H9 (cell line): ENCODE measurements at regions not wholly inside any gene's neighbourhood (a gene's known extent, or its start where the extent isn't known, plus 50 kb on each side); places are given as distances from the start of the nearest gene placed in this dataset.

Source experiments
- DNase-seq: peaks from one replicate; pipeline ENCODE4 v3.0.0-alpha.2; 2017
- H2AFZ ChIP-seq: one replicate; pipeline ENCODE4 v1.6.1; 2013; ENCODE audit warnings: mild to moderate bottlenecking, low read length, control low read depth, moderate library complexity
- H2AK5ac ChIP-seq: 2 replicates; pipeline ENCODE4 v1.6.1; 2013; ENCODE audit warnings: low read length, control low read depth, mixed read lengths; ENCODE audit not compliant: insufficient read length
- H2BK120ac ChIP-seq: one replicate; pipeline ENCODE4 v1.6.1; 2013; ENCODE audit warnings: low read depth, mild to moderate bottlenecking, low read length, control low read depth, inconsistent platforms; ENCODE audit not compliant: poor library complexity, severe bottlenecking
- H2BK12ac ChIP-seq: 2 replicates; pipeline ENCODE4 v1.6.1; 2013; ENCODE audit warnings: low read length, control low read depth, mixed read lengths, low read depth; ENCODE audit not compliant: insufficient read length
- H2BK15ac ChIP-seq: 2 replicates; pipeline ENCODE4 v1.6.1; 2013; ENCODE audit warnings: low read depth, low read length, control low read depth
- H2BK20ac ChIP-seq: one replicate; pipeline ENCODE4 v1.6.1; 2013; ENCODE audit warnings: low read depth, mild to moderate bottlenecking, low read length, control low read depth, inconsistent platforms; ENCODE audit not compliant: poor library complexity, severe bottlenecking
- H2BK5ac ChIP-seq: 2 replicates; pipeline ENCODE4 v1.6.1; 2013; ENCODE audit warnings: low read length, control low read depth, mixed read lengths; ENCODE audit not compliant: insufficient read length
- H3K14ac ChIP-seq: 2 replicates; pipeline ENCODE4 v1.6.1; 2013; ENCODE audit warnings: low read length, control low read depth; ENCODE audit not compliant: insufficient read depth
- H3K18ac ChIP-seq: 2 replicates; pipeline ENCODE4 v1.6.1; 2013; ENCODE audit warnings: low read depth, mild to moderate bottlenecking, mixed read lengths, low read length, control low read depth; ENCODE audit not compliant: insufficient read length
- H3K23ac ChIP-seq: 2 replicates; pipeline ENCODE4 v1.6.1; 2013; ENCODE audit warnings: low read length, control low read depth, mixed read lengths, low read depth; ENCODE audit not compliant: insufficient read length
- H3K23me2 ChIP-seq: 2 replicates; pipeline ENCODE4 v1.6.1; 2013; ENCODE audit warnings: low read depth, mild to moderate bottlenecking, mixed read lengths, low read length, control low read depth; ENCODE audit not compliant: insufficient read length, poor library complexity, severe bottlenecking
- H3K27ac ChIP-seq: 2 replicates; pipeline ENCODE4 v1.5.1; 2013; ENCODE audit warnings: low read length, control low read depth, mixed read lengths, low read depth; ENCODE audit not compliant: insufficient read length
- H3K27me3 ChIP-seq: 2 replicates; pipeline ENCODE4 v1.6.1; 2013; ENCODE audit warnings: low read length, control low read depth, inconsistent platforms; ENCODE audit not compliant: insufficient read depth
- H3K4ac ChIP-seq: 2 replicates; pipeline ENCODE4 v1.6.1; 2013; ENCODE audit warnings: low read depth, mild to moderate bottlenecking, control low read depth, inconsistent platforms, low read length, moderate library complexity
- H3K4me1 ChIP-seq: 2 replicates; pipeline ENCODE4 v1.6.1; 2013; ENCODE audit warnings: low read length, control low read depth, inconsistent platforms; ENCODE audit not compliant: insufficient read depth
- H3K4me2 ChIP-seq: 2 replicates; pipeline ENCODE4 v1.6.1; 2013; ENCODE audit warnings: low read length, control low read depth, mixed read lengths; ENCODE audit not compliant: insufficient read length, insufficient read depth
- H3K56ac ChIP-seq: 2 replicates; pipeline ENCODE4 v1.6.1; 2013; ENCODE audit warnings: low read depth, mild to moderate bottlenecking, mixed read lengths, low read length, control low read depth; ENCODE audit not compliant: insufficient read length
- H3K79me1 ChIP-seq: 2 replicates; pipeline ENCODE4 v1.6.1; 2013; ENCODE audit warnings: low read depth, mild to moderate bottlenecking, moderate library complexity, low read length, control low read depth, inconsistent platforms; ENCODE audit not compliant: insufficient read depth, poor library complexity, severe bottlenecking
- H3K79me2 ChIP-seq: 2 replicates; pipeline ENCODE4 v1.6.1; 2013; ENCODE audit warnings: low read length, control low read depth, inconsistent platforms; ENCODE audit not compliant: insufficient read depth
- H3K9ac ChIP-seq: 2 replicates; pipeline ENCODE4 v1.6.1; 2013; ENCODE audit warnings: low read length, control low read depth, mixed read lengths; ENCODE audit not compliant: insufficient read length; ENCODE audit errors: extremely low read depth
- H3K9me3 ChIP-seq: one replicate; pipeline ENCODE4 v1.6.1; 2013; ENCODE audit warnings: low read depth, low read length, inconsistent platforms; ENCODE audit not compliant: control insufficient read depth
- H3T11ph ChIP-seq: one replicate; pipeline ENCODE4 v1.6.1; 2013; ENCODE audit warnings: mild to moderate bottlenecking, low read length, control low read depth, inconsistent platforms
- H4K20me1 ChIP-seq: one replicate; pipeline ENCODE4 v1.6.1; 2013; ENCODE audit not compliant: control insufficient read depth, insufficient read length, insufficient read depth
- H4K5ac ChIP-seq: 2 replicates; pipeline ENCODE4 v1.6.1; 2013; ENCODE audit warnings: low read depth, mild to moderate bottlenecking, mixed read lengths, low read length, control low read depth; ENCODE audit not compliant: insufficient read length
- H4K8ac ChIP-seq: replicated peaks from 2 replicates; pipeline ENCODE4 v1.6.1; 2013; ENCODE audit warnings: low read length, control low read depth, mixed read lengths, low read depth; ENCODE audit not compliant: insufficient read length
- H4K91ac ChIP-seq: 2 replicates; pipeline ENCODE4 v1.6.1; 2013; ENCODE audit warnings: low read depth, mild to moderate bottlenecking, moderate library complexity, mixed read lengths, low read length, control low read depth; ENCODE audit not compliant: insufficient read length
- H3K27ac Mint-ChIP-seq, 3 experiments: 2 replicates in 2 of 3; 3 replicates in 1 of 3; pipeline ENCODE4 v1.8.0; 2020 to 2021; ENCODE audit warnings: mixed read lengths in 3 of 3, mild to moderate bottlenecking in 1 of 3, moderate library complexity in 1 of 3
- H3K27me3 Mint-ChIP-seq: 2 replicates; pipeline ENCODE4 v1.8.0; 2021; ENCODE audit warnings: low read depth, mild to moderate bottlenecking, moderate library complexity, mixed read lengths
- H3K36me3 Mint-ChIP-seq, 3 experiments: 2 replicates in 2 of 3; 3 replicates in 1 of 3; pipeline ENCODE4 v1.8.0; 2020 to 2021; ENCODE audit warnings: low read depth in 3 of 3, mixed read lengths in 3 of 3; ENCODE audit not compliant: insufficient read depth in 1 of 3
- H3K4me1 Mint-ChIP-seq, 2 experiments: 2 replicates each; pipeline ENCODE4 v1.8.0; 2020; ENCODE audit warnings: mixed read lengths in 2 of 2
- H3K4me3 Mint-ChIP-seq, 2 experiments: 2 replicates in 1 of 2; 3 replicates in 1 of 2; pipeline ENCODE4 v1.8.0; 2020 to 2021; ENCODE audit warnings: mild to moderate bottlenecking in 2 of 2, mixed read lengths in 2 of 2, moderate library complexity in 1 of 2
- H3K9me3 Mint-ChIP-seq, 2 experiments: 2 replicates in 1 of 2; 3 replicates in 1 of 2; pipeline ENCODE4 v1.8.0; 2020; ENCODE audit warnings: mild to moderate bottlenecking in 2 of 2, mixed read lengths in 2 of 2, moderate library complexity in 1 of 2
- WGBS: extraction: QIAGEN DNeasy Blood & Tissue Kit; methylation state at CpG from one replicate; pipeline ENCODE4 v1.1.7; 2013; ENCODE audit warnings: missing lambda C conversion rate, low lambda C conversion rate, mixed read lengths; ENCODE audit not compliant: insufficient read length; ENCODE audit errors: extremely low coverage; 5-methylcytosine and 5-hydroxymethylcytosine counted together
- TF ChIP-seq, protein P1 (sequence below): fragments of 200-600 bp; sonication (generic); conservative IDR thresholded peaks from 3 replicates; pipeline ENCODE4 v1.8.0; 2021; ENCODE audit warnings: antibody characterized with exemption, mild to moderate bottlenecking

DNA sequence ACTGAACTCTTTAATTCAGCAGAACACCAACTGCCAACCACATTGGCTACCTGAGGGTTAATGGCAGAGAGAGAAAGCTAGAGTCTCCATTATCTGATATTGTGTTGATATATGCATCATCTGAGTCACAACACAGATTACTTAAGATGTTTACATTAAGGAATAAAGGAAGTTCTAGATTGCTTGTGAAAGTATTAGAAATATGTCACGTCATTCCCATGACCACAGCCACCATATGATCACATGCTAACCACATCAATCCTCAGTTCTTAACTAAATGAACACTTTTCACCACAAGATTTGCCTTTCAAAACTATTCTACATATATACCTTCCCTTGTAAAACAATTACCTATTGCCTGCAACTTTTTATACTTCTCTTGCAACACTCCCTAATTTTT, 337.9 kb downstream of the FGFR2 start:
- H3K27ac Mint-ChIP-seq: no peak overlapping the region
- DNase-seq: no peak

More for the DNA sequence above, 337.9 kb downstream of the FGFR2 start:
- no peak overlapping the region for H3K4me2 ChIP-seq
- TF ChIP-seq, protein P1, sequence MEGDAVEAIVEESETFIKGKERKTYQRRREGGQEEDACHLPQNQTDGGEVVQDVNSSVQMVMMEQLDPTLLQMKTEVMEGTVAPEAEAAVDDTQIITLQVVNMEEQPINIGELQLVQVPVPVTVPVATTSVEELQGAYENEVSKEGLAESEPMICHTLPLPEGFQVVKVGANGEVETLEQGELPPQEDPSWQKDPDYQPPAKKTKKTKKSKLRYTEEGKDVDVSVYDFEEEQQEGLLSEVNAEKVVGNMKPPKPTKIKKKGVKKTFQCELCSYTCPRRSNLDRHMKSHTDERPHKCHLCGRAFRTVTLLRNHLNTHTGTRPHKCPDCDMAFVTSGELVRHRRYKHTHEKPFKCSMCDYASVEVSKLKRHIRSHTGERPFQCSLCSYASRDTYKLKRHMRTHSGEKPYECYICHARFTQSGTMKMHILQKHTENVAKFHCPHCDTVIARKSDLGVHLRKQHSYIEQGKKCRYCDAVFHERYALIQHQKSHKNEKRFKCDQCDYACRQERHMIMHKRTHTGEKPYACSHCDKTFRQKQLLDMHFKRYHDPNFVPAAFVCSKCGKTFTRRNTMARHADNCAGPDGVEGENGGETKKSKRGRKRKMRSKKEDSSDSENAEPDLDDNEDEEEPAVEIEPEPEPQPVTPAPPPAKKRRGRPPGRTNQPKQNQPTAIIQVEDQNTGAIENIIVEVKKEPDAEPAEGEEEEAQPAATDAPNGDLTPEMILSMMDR: no peak
- H2AFZ ChIP-seq: no peak overlapping the region
- H2BK20ac ChIP-seq: no peak overlapping the region
- H4K8ac ChIP-seq: no peak overlapping the region
- H3K79me1 ChIP-seq: no peaks in the 10 kb centered on the region
- peaks cover 18 to 19% of the 10 kb centered on the region in 2 experiments for H3K4me1 Mint-ChIP-seq
- no peak overlapping the region for H3K4ac ChIP-seq
- no peak overlapping the region for H2BK120ac ChIP-seq
- no peak overlapping the region for H3T11ph ChIP-seq
- H4K5ac ChIP-seq: no peak overlapping the region
- no peaks in the 10 kb centered on the region for H3K9me3 ChIP-seq
- no peaks in the 10 kb centered on the region for H3K23me2 ChIP-seq
- H3K27me3 Mint-ChIP-seq: peaks cover 8% of the 10 kb centered on the region
- peaks cover 0 to 12% (median 0%) of the 10 kb centered on the region in 3 experiments; a peak in 2 of 7 replicates for H3K36me3 Mint-ChIP-seq
- no peak overlapping the region for H3K14ac ChIP-seq
- no peak overlapping the region for H2BK15ac ChIP-seq
- H3K27ac ChIP-seq: no peak overlapping the region
- no peaks in the 10 kb centered on the region; the same call in 1 of the 2 replicates for H3K27me3 ChIP-seq
- no peaks in the 10 kb centered on the region for H3K79me2 ChIP-seq
- no peak overlapping the region for H3K56ac ChIP-seq
- H2AK5ac ChIP-seq: no peak overlapping the region
- WGBS: no CpG with 5 or more reads among the region's 1 CpG
- H2BK5ac ChIP-seq: no peak overlapping the region
- H3K4me1 ChIP-seq: no peaks in the 10 kb centered on the region
- no peak overlapping the region for H3K9ac ChIP-seq
- no peak overlapping the region for H3K23ac ChIP-seq
- no peaks in the 10 kb centered on the region for H4K20me1 ChIP-seq
- H2BK12ac ChIP-seq: no peak overlapping the region
- no peak overlapping the region for H3K18ac ChIP-seq
- H3K4me3 Mint-ChIP-seq: no peak overlapping the region
- no peak overlapping the region for H4K91ac ChIP-seq
- peaks cover 9 to 13% of the 10 kb centered on the region in 2 experiments; a peak in 3 of 5 replicates for H3K9me3 Mint-ChIP-seq
